ENCODE measurements at regions not wholly inside any gene's neighbourhood (a gene's known extent, or its start where the extent isn't known, plus 50 kb on each side); places are given as distances from the start of the nearest gene placed in this dataset.
"Not testable (repeated sequence)": the region's sequence is repeated elsewhere in the genome, so short reads cannot be mapped to it uniquely, and the experiment has no call there.

GRCh38 chr6:54533567-54533966 is 225.3 kb downstream of the TINAG start:
- Histone ChIP-seq H3K36me3 (ENCODE audit: control insufficient read depth in 2 of 2, insufficient read depth in 2 of 2, low read length in 1 of 2) (no peaks in the 10 kb centered on the region), H3K4me3 (ENCODE audit: low read depth in 1 of 2, low read length in 2 of 2) (no peak overlapping the region), H3K9me3 (ENCODE audit: control insufficient read depth in 2 of 2, insufficient read depth in 1 of 2, low read depth in 1 of 2, low read length in 1 of 2) (no peaks in the 10 kb centered on the region), H3K27ac (ENCODE audit: low read depth in 2 of 2, low read length in 1 of 2) (no peak overlapping the region), H3K27me3 (ENCODE audit: control insufficient read depth in 1 of 2, insufficient read depth in 2 of 2, low read length in 2 of 2) (no peaks in the 10 kb centered on the region), H3K4me1 (ENCODE audit: control insufficient read depth in 2 of 2, insufficient read depth in 2 of 2, low read length in 1 of 2) (no peaks in the 10 kb centered on the region)
- 67 to 70% methylated on average over 2 of the region's 2 CpGs for WGBS, 2 donors

GRCh38 chr6:54535568-54535967 is 227.3 kb downstream of the TINAG start:
- WGBS, 2 donors: 72 to 74% methylated on average over 1 of the region's 1 CpG

GRCh38 chr6:54541541-54541940 is 233.3 kb downstream of the TINAG start:
- Histone ChIP-seq H3K4me1 (ENCODE audit: control insufficient read depth in 2 of 2, insufficient read depth in 2 of 2, low read length in 1 of 2) (no peaks in the 10 kb centered on the region), H3K9me3 (ENCODE audit: control insufficient read depth in 2 of 2, insufficient read depth in 1 of 2, low read depth in 1 of 2, low read length in 1 of 2) (no peaks in the 10 kb centered on the region), H3K27ac (ENCODE audit: low read depth in 2 of 2, low read length in 1 of 2) (no peak overlapping the region), H3K27me3 (ENCODE audit: control insufficient read depth in 1 of 2, insufficient read depth in 2 of 2, low read length in 2 of 2) (no peaks in the 10 kb centered on the region), H3K36me3 (ENCODE audit: control insufficient read depth in 2 of 2, insufficient read depth in 2 of 2, low read length in 1 of 2) (no peaks in the 10 kb centered on the region), H3K4me3 (ENCODE audit: low read depth in 1 of 2, low read length in 2 of 2) (no peak overlapping the region)
- 90% methylated on average over 1 of the region's 1 CpG for WGBS, 2 donors

More at GRCh38 chr6:54535568-54535967, 227.3 kb downstream of the TINAG start:
- Histone ChIP-seq H3K36me3 (ENCODE audit: control insufficient read depth in 2 of 2, insufficient read depth in 2 of 2, low read length in 1 of 2) (no peaks in the 10 kb centered on the region), H3K27me3 (ENCODE audit: control insufficient read depth in 1 of 2, insufficient read depth in 2 of 2, low read length in 2 of 2) (no peaks in the 10 kb centered on the region), H3K4me3 (ENCODE audit: low read depth in 1 of 2, low read length in 2 of 2) (no peak overlapping the region), H3K4me1 (ENCODE audit: control insufficient read depth in 2 of 2, insufficient read depth in 2 of 2, low read length in 1 of 2) (no peaks in the 10 kb centered on the region), H3K9me3 (ENCODE audit: control insufficient read depth in 2 of 2, insufficient read depth in 1 of 2, low read depth in 1 of 2, low read length in 1 of 2) (no peaks in the 10 kb centered on the region), H3K27ac (ENCODE audit: low read depth in 2 of 2, low read length in 1 of 2) (no peak overlapping the region)

GRCh38 chr6:54559136-54559535 is 250.9 kb downstream of the TINAG start:
- no peaks in the 10 kb centered on the region for H3K9me3 ChIP-seq (ENCODE audit: control insufficient read depth in 2 of 2, insufficient read depth in 1 of 2, low read depth in 1 of 2, low read length in 1 of 2)
- no peak overlapping the region for H3K27ac ChIP-seq (ENCODE audit: low read depth in 2 of 2, low read length in 1 of 2)
- H3K27me3 ChIP-seq (ENCODE audit: control insufficient read depth in 1 of 2, insufficient read depth in 2 of 2, low read length in 2 of 2): no peaks in the 10 kb centered on the region
- 60 to 61% methylated on average over 4 of the region's 4 CpGs for WGBS, 2 donors
- H3K4me3 ChIP-seq (ENCODE audit: low read depth in 1 of 2, low read length in 2 of 2): no peak overlapping the region
- H3K4me1 ChIP-seq (ENCODE audit: control insufficient read depth in 2 of 2, insufficient read depth in 2 of 2, low read length in 1 of 2): no peaks in the 10 kb centered on the region
- no peaks in the 10 kb centered on the region for H3K36me3 ChIP-seq (ENCODE audit: control insufficient read depth in 2 of 2, insufficient read depth in 2 of 2, low read length in 1 of 2)

- WGBS, 2 donors: 96 to 97% methylated on average over 2 of the region's 2 CpGs
- not testable (repeated sequence) for H3K4me1 ChIP-seq (ENCODE audit: control insufficient read depth in 2 of 2, insufficient read depth in 2 of 2, low read length in 1 of 2); H3K9me3 ChIP-seq (ENCODE audit: control insufficient read depth in 2 of 2, insufficient read depth in 1 of 2, low read depth in 1 of 2, low read length in 1 of 2); H3K4me3 ChIP-seq (ENCODE audit: low read depth in 1 of 2, low read length in 2 of 2); H3K36me3 ChIP-seq (ENCODE audit: control insufficient read depth in 2 of 2, insufficient read depth in 2 of 2, low read length in 1 of 2); H3K27ac ChIP-seq (ENCODE audit: low read depth in 2 of 2, low read length in 1 of 2); H3K27me3 ChIP-seq (ENCODE audit: control insufficient read depth in 1 of 2, insufficient read depth in 2 of 2, low read length in 2 of 2)
Observed at GRCh38 chr6:54564188-54564587, 255.9 kb downstream of the TINAG start.

GRCh38 chr6:54574671-54575070 is 266.4 kb downstream of the TINAG start:
- no peak overlapping the region for H3K27ac ChIP-seq (ENCODE audit: low read depth in 2 of 2, low read length in 1 of 2)

GRCh38 chr6:54578261-54578660 is 268.3 kb upstream of the FAM83B start:
- no peak overlapping the region for H3K27ac ChIP-seq (ENCODE audit: low read depth in 2 of 2, low read length in 1 of 2)
- whole genome bisulfite sequencing, 2 donors: 39 to 50% methylated on average over 3 of the region's 3 CpGs
- H3K4me3 ChIP-seq (ENCODE audit: low read depth in 1 of 2, low read length in 2 of 2): no peak overlapping the region
- no peaks in the 10 kb centered on the region for H3K27me3 ChIP-seq (ENCODE audit: control insufficient read depth in 1 of 2, insufficient read depth in 2 of 2, low read length in 2 of 2)
- H3K4me1 ChIP-seq (ENCODE audit: control insufficient read depth in 2 of 2, insufficient read depth in 2 of 2, low read length in 1 of 2): no peaks in the 10 kb centered on the region
- no peaks in the 10 kb centered on the region for H3K9me3 ChIP-seq (ENCODE audit: control insufficient read depth in 2 of 2, insufficient read depth in 1 of 2, low read depth in 1 of 2, low read length in 1 of 2)
- no peaks in the 10 kb centered on the region for H3K36me3 ChIP-seq (ENCODE audit: control insufficient read depth in 2 of 2, insufficient read depth in 2 of 2, low read length in 1 of 2)

More at GRCh38 chr6:54574671-54575070, 266.4 kb downstream of the TINAG start:
- H3K9me3 ChIP-seq (ENCODE audit: control insufficient read depth in 2 of 2, insufficient read depth in 1 of 2, low read depth in 1 of 2, low read length in 1 of 2): no peaks in the 10 kb centered on the region
- H3K27me3 ChIP-seq (ENCODE audit: control insufficient read depth in 1 of 2, insufficient read depth in 2 of 2, low read length in 2 of 2): no peaks in the 10 kb centered on the region
- WGBS, 2 donors: 0% methylated on average over 1 of the region's 1 CpG
- no peak overlapping the region for H3K4me3 ChIP-seq (ENCODE audit: low read depth in 1 of 2, low read length in 2 of 2)
- H3K4me1 ChIP-seq (ENCODE audit: control insufficient read depth in 2 of 2, insufficient read depth in 2 of 2, low read length in 1 of 2): no peaks in the 10 kb centered on the region
- H3K36me3 ChIP-seq (ENCODE audit: control insufficient read depth in 2 of 2, insufficient read depth in 2 of 2, low read length in 1 of 2): no peaks in the 10 kb centered on the region

GRCh38 chr6:54579011-54579410 is 267.6 kb upstream of the FAM83B start:
- 51 to 72% methylated on average over 2 of the region's 2 CpGs for WGBS, 2 donors
- H3K27ac ChIP-seq (ENCODE audit: low read depth in 2 of 2, low read length in 1 of 2): no peak overlapping the region
- no peak overlapping the region for H3K4me3 ChIP-seq (ENCODE audit: low read depth in 1 of 2, low read length in 2 of 2)

GRCh38 chr6:54586251-54586650 is 260.3 kb upstream of the FAM83B start:
- no peaks in the 10 kb centered on the region for H3K36me3 ChIP-seq (ENCODE audit: control insufficient read depth in 2 of 2, insufficient read depth in 2 of 2, low read length in 1 of 2)
- no peak overlapping the region for H3K4me3 ChIP-seq (ENCODE audit: low read depth in 1 of 2, low read length in 2 of 2)
- H3K4me1 ChIP-seq (ENCODE audit: control insufficient read depth in 2 of 2, insufficient read depth in 2 of 2, low read length in 1 of 2): no peaks in the 10 kb centered on the region

More at GRCh38 chr6:54579011-54579410, 267.6 kb upstream of the FAM83B start:
- Histone ChIP-seq H3K27me3 (ENCODE audit: control insufficient read depth in 1 of 2, insufficient read depth in 2 of 2, low read length in 2 of 2) (no peaks in the 10 kb centered on the region), H3K9me3 (ENCODE audit: control insufficient read depth in 2 of 2, insufficient read depth in 1 of 2, low read depth in 1 of 2, low read length in 1 of 2) (no peaks in the 10 kb centered on the region), H3K36me3 (ENCODE audit: control insufficient read depth in 2 of 2, insufficient read depth in 2 of 2, low read length in 1 of 2) (no peaks in the 10 kb centered on the region), H3K4me1 (ENCODE audit: control insufficient read depth in 2 of 2, insufficient read depth in 2 of 2, low read length in 1 of 2) (no peaks in the 10 kb centered on the region)

GRCh38 chr6:54587277-54587676 is 259.3 kb upstream of the FAM83B start:
- H3K4me1 ChIP-seq (ENCODE audit: control insufficient read depth in 2 of 2, insufficient read depth in 2 of 2, low read length in 1 of 2): no peaks in the 10 kb centered on the region
- H3K4me3 ChIP-seq (ENCODE audit: low read depth in 1 of 2, low read length in 2 of 2): no peak overlapping the region
- no peak overlapping the region for H3K27ac ChIP-seq (ENCODE audit: low read depth in 2 of 2, low read length in 1 of 2)
- H3K27me3 ChIP-seq (ENCODE audit: control insufficient read depth in 1 of 2, insufficient read depth in 2 of 2, low read length in 2 of 2): no peaks in the 10 kb centered on the region
- H3K36me3 ChIP-seq (ENCODE audit: control insufficient read depth in 2 of 2, insufficient read depth in 2 of 2, low read length in 1 of 2): no peaks in the 10 kb centered on the region
- H3K9me3 ChIP-seq (ENCODE audit: control insufficient read depth in 2 of 2, insufficient read depth in 1 of 2, low read depth in 1 of 2, low read length in 1 of 2): no peaks in the 10 kb centered on the region
- 70 to 72% methylated on average over 3 of the region's 3 CpGs for WGBS, 2 donors

More at GRCh38 chr6:54586251-54586650, 260.3 kb upstream of the FAM83B start:
- H3K9me3 ChIP-seq (ENCODE audit: control insufficient read depth in 2 of 2, insufficient read depth in 1 of 2, low read depth in 1 of 2, low read length in 1 of 2): no peaks in the 10 kb centered on the region
- H3K27me3 ChIP-seq (ENCODE audit: control insufficient read depth in 1 of 2, insufficient read depth in 2 of 2, low read length in 2 of 2): no peaks in the 10 kb centered on the region
- no peak overlapping the region for H3K27ac ChIP-seq (ENCODE audit: low read depth in 2 of 2, low read length in 1 of 2)
